ENCODE measurements at regions not wholly inside any gene's neighbourhood (a gene's known extent, or its start where the extent isn't known, plus 50 kb on each side); places are given as distances from the start of the nearest gene placed in this dataset.

GRCh38 chr11:13205486-13205885 lies 72.1 kb upstream of the BMAL1 start:
- no peaks in the 10 kb centered on the region for H3K9me3 ChIP-seq
- TF ChIP-seq CTCF (IDR thresholded peaks at IDR 0.05): no peak
- no peaks in the 10 kb centered on the region for H3K4me1 ChIP-seq
- no peaks in the 10 kb centered on the region for H3K27me3 ChIP-seq
- no peak overlapping the region for H3K27ac ChIP-seq
- no peaks in the 10 kb centered on the region for H3K36me3 ChIP-seq
- no peak overlapping the region for H3K4me3 ChIP-seq
- DNase-seq (ENCODE audit: low spot score in 2 of 2): no peak
- intact Hi-C loops (cut with DNase I): no loop called here

DNA sequence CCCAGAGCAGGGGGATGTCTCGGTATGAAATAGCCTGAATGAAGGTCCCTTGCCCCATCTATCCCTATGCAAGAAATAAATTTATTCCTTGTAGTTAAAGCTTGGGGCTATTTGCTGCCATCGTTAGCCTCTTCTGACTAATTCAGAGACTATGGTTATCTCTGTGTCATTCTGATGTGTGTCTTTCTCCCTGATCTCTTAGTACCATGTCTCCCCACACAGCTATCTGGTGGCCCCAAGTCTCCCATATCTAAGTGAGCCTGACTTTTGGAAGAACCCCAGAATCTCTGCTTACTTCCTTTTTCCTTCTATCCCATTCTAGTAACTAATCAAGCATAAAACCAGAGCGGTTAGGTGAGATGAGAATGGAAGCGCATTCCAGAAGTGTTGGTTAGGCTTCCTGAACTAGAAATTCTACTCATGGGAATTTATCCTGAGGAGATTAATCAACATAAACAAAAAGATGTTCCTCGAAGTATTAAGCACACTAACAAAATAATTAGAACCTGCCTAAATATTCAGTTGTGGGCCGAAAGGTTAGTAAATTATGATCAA lies 71.4 kb upstream of the BMAL1 start:
- H3K4me3 ChIP-seq: no peak overlapping the region
- H3K27me3 ChIP-seq: no peaks in the 10 kb centered on the region
- H3K9me3 ChIP-seq: no peaks in the 10 kb centered on the region
- DNase-seq (ENCODE audit: low spot score in 2 of 2): no peak
- H3K4me1 ChIP-seq: no peaks in the 10 kb centered on the region
- H3K36me3 ChIP-seq: no peaks in the 10 kb centered on the region
- intact Hi-C loops (cut with DNase I): no loop called here
- H3K27ac ChIP-seq: no peak overlapping the region
- no peak for TF ChIP-seq CTCF (IDR thresholded peaks at IDR 0.05)

GRCh38 chr11:13207270-13207664 lies 70.3 kb upstream of the BMAL1 start:
- H3K36me3 ChIP-seq: no peaks in the 10 kb centered on the region
- H3K4me3 ChIP-seq: peak overlapping the region in 1 of 2 donors; percentile 61
- intact Hi-C loops (cut with DNase I): no loop called here
- TF ChIP-seq CTCF (IDR thresholded peaks at IDR 0.05): no peak
- H3K4me1 ChIP-seq: no peaks in the 10 kb centered on the region
- H3K27ac ChIP-seq: no peak overlapping the region
- H3K9me3 ChIP-seq: no peaks in the 10 kb centered on the region
- H3K27me3 ChIP-seq: no peaks in the 10 kb centered on the region
- no peak for DNase-seq (ENCODE audit: low spot score in 2 of 2)

DNA sequence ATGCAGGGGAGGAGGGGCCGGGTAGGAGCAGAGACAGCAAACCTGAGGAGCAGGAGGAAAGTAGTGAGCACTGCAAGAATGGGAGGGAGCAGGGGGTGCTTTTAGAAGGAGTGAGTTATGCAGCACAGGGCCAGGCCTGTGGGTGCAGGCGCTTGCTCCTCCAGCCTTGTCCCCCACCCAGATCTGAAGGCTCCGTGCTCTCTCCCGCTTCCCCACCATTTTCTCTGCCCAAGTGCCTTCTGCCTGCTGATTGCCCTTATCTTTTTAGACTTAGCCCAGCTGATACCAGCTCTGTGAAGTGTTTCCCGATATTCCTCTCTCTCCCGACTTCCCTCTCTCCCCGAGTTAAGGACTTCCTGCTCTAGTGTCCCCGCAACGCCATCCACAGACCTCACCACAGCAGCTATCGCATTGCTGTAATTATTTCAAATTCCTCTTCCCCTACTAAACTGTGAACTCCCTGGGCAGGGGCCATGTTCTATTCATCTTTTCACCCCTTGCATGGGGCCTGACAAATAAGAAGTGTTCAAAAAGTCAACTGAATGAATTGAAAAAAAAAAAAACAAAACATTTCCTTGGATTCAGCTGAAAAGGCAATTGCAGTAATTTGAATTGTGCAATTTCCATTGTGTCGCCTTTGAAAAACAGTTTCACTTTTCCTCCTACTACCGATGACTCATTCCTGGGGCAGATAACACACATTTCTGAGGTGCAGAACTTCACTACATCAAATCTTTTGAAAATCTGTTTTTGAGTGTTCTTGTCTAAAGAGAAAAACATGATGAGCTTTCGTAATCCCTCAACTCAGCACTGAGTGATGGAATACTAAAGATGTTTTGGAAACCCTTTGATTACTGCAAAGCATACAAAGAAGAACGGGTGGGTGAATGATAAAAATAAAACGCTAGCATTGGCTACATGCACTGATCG lies 69.7 kb upstream of the BMAL1 start:
- TF ChIP-seq CTCF (IDR thresholded peaks at IDR 0.05): no peak
- Histone ChIP-seq H3K36me3 (no peaks in the 10 kb centered on the region), H3K9me3 (no peaks in the 10 kb centered on the region), H3K4me3 (peak overlapping the region; percentile 50 to 61), H3K27ac (peak overlapping the region in 1 of 2 donors; percentile 57), H3K4me1 (no peaks in the 10 kb centered on the region), H3K27me3 (no peaks in the 10 kb centered on the region)
- intact Hi-C loops (cut with DNase I): no loop called here
- DNase-seq (ENCODE audit: low spot score in 2 of 2): no peak

- no peak for TF ChIP-seq CTCF (IDR thresholded peaks at IDR 0.05)
- Histone ChIP-seq H3K9me3 (no peaks in the 10 kb centered on the region), H3K27ac (no peak overlapping the region), H3K36me3 (no peaks in the 10 kb centered on the region), H3K4me1 (no peaks in the 10 kb centered on the region), H3K4me3 (no peak overlapping the region), H3K27me3 (no peaks in the 10 kb centered on the region)
- intact Hi-C loops (cut with DNase I): no loop called here
- no peak for DNase-seq (ENCODE audit: low spot score in 2 of 2)
These were observed 68.7 kb upstream of the BMAL1 start for GRCh38 chr11:13208921-13209320.
